ENCODE measurements at regions not wholly inside any gene's neighbourhood (a gene's known extent, or its start where the extent isn't known, plus 50 kb on each side); places are given as distances from the start of the nearest gene placed in this dataset.

DNA sequence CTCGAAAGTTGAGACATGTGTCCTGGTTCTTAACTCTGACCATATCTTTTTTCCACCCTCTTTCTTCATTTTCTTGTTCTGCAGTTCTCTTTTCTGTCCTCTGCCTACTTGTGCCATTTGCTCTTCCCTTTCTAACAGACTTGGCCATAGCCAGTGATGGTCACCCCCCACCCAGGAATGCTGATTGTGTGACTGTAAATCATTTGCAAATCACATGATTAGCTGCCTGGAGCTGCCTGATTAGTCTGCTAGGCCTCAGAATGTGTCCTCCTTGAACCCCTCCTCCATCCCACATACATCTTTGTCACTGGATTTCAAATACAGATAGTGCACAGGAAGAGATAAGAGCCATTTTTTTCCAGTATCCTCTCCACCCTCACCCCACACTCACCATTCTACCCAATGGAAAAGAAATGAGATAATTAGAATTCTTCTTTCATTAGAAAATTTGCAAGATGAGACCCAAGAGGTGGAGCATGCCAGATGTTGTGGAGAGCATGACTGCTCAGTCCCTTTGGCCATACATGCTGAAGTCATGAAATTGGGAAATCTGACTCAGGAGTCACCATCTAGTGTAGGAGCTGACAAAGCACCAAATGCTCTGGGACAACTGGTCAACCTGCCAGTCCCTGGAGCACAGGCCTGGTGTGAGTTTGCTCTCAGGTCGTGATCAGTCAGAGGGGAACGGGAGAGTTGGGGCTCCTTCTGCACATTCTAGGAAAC, 538.2 kb downstream of the CCDC171 start:
- in situ Hi-C loops (cut with HindIII; ENCODE audit: low sequenced_read_pairs), result no loop called here
- no peak overlapping the region for H3K4me3 ChIP-seq (ENCODE audit: low read depth, low read length)
- no peak for DNase-seq (ENCODE audit: low read depth, low spot score)
- TF ChIP-seq, protein P1, sequence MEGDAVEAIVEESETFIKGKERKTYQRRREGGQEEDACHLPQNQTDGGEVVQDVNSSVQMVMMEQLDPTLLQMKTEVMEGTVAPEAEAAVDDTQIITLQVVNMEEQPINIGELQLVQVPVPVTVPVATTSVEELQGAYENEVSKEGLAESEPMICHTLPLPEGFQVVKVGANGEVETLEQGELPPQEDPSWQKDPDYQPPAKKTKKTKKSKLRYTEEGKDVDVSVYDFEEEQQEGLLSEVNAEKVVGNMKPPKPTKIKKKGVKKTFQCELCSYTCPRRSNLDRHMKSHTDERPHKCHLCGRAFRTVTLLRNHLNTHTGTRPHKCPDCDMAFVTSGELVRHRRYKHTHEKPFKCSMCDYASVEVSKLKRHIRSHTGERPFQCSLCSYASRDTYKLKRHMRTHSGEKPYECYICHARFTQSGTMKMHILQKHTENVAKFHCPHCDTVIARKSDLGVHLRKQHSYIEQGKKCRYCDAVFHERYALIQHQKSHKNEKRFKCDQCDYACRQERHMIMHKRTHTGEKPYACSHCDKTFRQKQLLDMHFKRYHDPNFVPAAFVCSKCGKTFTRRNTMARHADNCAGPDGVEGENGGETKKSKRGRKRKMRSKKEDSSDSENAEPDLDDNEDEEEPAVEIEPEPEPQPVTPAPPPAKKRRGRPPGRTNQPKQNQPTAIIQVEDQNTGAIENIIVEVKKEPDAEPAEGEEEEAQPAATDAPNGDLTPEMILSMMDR (IDR thresholded peaks at IDR 0.05; ENCODE audit: low read depth, low read length), result no peak

DNA sequence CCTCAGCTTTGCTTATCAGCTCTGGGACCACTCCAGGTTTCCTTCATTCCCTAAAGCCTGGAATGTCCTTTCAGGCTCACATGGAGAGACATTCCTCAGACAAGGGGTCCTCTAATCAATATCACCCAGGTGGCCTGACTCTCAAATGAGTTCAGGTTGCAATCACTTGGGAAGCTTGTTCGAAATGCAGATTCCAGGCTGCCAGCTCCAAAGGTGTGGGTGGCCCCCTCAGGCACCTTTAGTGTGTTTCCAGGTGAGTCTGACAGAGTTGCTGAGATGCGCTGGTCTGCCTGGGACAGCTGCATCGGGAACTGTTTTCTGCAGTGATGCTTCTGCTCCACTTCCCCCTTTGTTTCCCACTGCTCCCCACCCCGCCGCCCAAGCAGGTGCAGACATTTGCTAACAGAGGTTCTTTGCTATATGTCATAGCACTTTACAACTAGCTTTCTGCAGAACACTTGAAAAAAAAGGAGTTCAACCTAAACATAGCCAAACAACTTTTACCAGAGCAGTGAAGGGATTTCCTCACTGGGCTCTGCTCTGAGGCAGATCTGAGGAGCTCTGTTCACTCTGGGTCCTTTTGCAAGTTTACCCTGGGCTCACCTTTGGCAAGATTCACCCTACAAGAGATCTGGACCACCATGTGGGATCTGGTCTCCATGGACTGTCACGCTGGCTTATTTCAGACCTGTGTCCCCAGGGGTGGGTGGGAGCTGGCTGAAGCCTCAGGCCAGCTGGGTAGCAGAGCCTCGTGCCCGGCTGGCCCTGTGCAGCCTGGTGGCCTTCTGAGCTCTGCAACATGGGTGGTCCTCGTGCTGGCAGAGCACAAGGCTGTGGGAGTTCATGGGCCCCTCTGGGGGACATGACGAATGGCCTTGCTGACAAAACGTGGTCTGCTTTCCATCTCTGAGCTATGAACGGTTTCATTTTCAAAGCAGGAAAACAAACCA, 539.6 kb downstream of the CCDC171 start:
- no peak overlapping the region for H3K4me3 ChIP-seq (ENCODE audit: low read depth, low read length)

GRCh38 chr9:16098306-16098705, 545.5 kb downstream of the CCDC171 start:
- in situ Hi-C loops (cut with HindIII; ENCODE audit: low sequenced_read_pairs), result no loop called here
- TF ChIP-seq, protein P1 (IDR thresholded peaks at IDR 0.05; ENCODE audit: low read depth, low read length), result no peak
- no peak overlapping the region for H3K4me3 ChIP-seq (ENCODE audit: low read depth, low read length)
- no peak for DNase-seq (ENCODE audit: low read depth, low spot score)

More for the DNA sequence above, 539.6 kb downstream of the CCDC171 start:
- in situ Hi-C loops (cut with HindIII; ENCODE audit: low sequenced_read_pairs), result no loop called here
- no peak for DNase-seq (ENCODE audit: low read depth, low spot score)
- TF ChIP-seq, protein P1 (IDR thresholded peaks at IDR 0.05; ENCODE audit: low read depth, low read length), result no peak

DNA sequence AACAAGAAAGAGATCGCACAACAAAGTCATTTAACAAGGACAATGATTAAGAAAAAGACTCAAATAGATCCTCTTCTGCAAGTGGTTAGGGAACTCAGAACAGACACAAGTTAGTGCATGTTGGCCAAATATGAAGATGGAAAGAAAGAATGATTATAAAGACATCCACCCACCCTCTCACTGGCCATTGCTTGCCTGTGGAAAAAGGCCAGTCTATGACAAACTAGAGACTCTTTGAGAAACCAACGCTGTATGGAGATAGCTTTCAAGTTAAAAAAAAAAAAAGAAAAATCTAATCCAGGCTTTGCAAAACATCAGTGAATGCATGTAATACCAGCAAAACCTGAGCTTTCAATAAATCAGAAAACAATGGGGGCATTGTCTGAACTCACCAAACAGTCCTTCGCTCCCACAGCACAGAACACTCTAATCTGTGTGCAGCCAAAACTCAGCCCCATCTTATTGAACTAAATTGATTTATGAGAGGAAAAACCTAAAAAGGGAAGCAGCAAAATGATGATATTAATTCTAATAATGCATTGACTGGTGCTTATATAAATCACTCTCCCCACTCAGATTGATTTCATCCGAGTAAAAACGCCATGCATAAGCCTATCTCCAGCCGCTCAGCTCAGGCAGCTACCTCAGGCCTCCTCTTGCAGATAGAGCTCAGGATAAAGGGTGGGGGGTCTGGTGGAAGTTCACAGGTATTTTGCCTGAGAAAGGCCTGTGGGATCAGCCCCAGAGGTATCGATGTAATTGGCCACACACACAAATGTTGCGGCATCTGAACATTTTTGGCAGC, 547.1 kb downstream of the CCDC171 start:
- no peak overlapping the region for H3K4me3 ChIP-seq (ENCODE audit: low read depth, low read length)
- in situ Hi-C loops (cut with HindIII; ENCODE audit: low sequenced_read_pairs), result no loop called here
- TF ChIP-seq, protein P1 (IDR thresholded peaks at IDR 0.05; ENCODE audit: low read depth, low read length), result no peak
- DNase-seq (ENCODE audit: low read depth, low spot score), result no peak

GRCh38 chr9:16100537-16101091, 547.8 kb downstream of the CCDC171 start:
- TF ChIP-seq, protein P1 (IDR thresholded peaks at IDR 0.05; ENCODE audit: low read depth, low read length), result no peak
- in situ Hi-C loops (cut with HindIII; ENCODE audit: low sequenced_read_pairs), result no loop called here
- DNase-seq (ENCODE audit: low read depth, low spot score), result peak; percentile 36
- no peak overlapping the region for H3K4me3 ChIP-seq (ENCODE audit: low read depth, low read length)

DNA sequence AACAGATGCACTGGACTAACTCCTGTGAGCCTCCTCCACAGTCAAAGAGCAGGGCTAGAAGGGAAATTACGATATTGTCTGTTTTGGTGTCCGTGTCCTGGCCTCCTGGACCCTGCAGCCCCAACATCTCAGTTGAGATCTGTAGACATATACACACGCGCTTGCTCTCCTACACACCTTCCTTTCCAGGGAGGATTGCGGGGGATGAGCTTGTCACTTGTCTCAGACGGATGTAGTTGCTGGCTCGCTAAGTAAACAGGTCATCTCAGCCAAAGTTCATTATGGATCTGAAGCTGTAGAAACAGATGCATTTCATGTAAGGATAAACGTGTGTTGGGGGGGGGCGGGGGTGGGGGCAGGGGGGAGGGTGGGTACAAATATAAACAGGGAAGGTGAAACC, 549.3 kb downstream of the CCDC171 start:
- in situ Hi-C loops (cut with HindIII; ENCODE audit: low sequenced_read_pairs), result no loop called here
- DNase-seq (ENCODE audit: low read depth, low spot score), result no peak

More for the DNA sequence above, 549.3 kb downstream of the CCDC171 start:
- no peak overlapping the region for H3K4me3 ChIP-seq (ENCODE audit: low read depth, low read length)
- TF ChIP-seq, protein P1 (IDR thresholded peaks at IDR 0.05; ENCODE audit: low read depth, low read length), result no peak

Measured in astrocyte of the spinal cord (primary cell).